ENCODE measurements at regions not wholly inside any gene's neighbourhood (a gene's known extent, or its start where the extent isn't known, plus 50 kb on each side); places are given as distances from the start of the nearest gene placed in this dataset.

GRCh38 chr12:131449027-131449426 lies 261.9 kb upstream of the SFSWAP start:
- TF ChIP-seq, protein P1, sequence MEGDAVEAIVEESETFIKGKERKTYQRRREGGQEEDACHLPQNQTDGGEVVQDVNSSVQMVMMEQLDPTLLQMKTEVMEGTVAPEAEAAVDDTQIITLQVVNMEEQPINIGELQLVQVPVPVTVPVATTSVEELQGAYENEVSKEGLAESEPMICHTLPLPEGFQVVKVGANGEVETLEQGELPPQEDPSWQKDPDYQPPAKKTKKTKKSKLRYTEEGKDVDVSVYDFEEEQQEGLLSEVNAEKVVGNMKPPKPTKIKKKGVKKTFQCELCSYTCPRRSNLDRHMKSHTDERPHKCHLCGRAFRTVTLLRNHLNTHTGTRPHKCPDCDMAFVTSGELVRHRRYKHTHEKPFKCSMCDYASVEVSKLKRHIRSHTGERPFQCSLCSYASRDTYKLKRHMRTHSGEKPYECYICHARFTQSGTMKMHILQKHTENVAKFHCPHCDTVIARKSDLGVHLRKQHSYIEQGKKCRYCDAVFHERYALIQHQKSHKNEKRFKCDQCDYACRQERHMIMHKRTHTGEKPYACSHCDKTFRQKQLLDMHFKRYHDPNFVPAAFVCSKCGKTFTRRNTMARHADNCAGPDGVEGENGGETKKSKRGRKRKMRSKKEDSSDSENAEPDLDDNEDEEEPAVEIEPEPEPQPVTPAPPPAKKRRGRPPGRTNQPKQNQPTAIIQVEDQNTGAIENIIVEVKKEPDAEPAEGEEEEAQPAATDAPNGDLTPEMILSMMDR (conservative IDR thresholded peaks at IDR 0.05; ENCODE audit: low read depth, low read length) = no peak
- no peak for TF ChIP-seq EZH2 (IDR thresholded peaks at IDR 0.05; ENCODE audit: borderline replicate concordance, low read depth, low read length, poor library complexity, severe bottlenecking)
